Epithelial cell of esophagus (primary cell): ENCODE measurements at regions not wholly inside any gene's neighbourhood (a gene's known extent, or its start where the extent isn't known, plus 50 kb on each side); places are given as distances from the start of the nearest gene placed in this dataset.

Source experiments
- DNase-seq: peaks from one replicate; pipeline ENCODE4 v3.0.0; 2010; ENCODE audit warnings: low read depth
- H3K4me3 ChIP-seq: 2 replicates; pipeline ENCODE4 v1.5.1; 2011; ENCODE audit warnings: mild to moderate bottlenecking, low read length, control low read depth
- CTCF ChIP-seq: IDR thresholded peaks from 2 replicates; pipeline ENCODE4 v1.5.1; 2011; ENCODE audit warnings: low read depth, mild to moderate bottlenecking, low read length, control low read depth, inconsistent platforms; ENCODE audit not compliant: insufficient read depth; ENCODE audit errors: missing control alignments

GRCh38 chr10:111440501-111440900, 363.7 kb downstream of the ADRA2A start:
- no peak for TF ChIP-seq CTCF
- no peak for DNase-seq
- no peak overlapping the region for H3K4me3 ChIP-seq

GRCh38 chr10:111445667-111446066, 368.8 kb downstream of the ADRA2A start:
- no peak overlapping the region for H3K4me3 ChIP-seq
- no peak for TF ChIP-seq CTCF
- no peak for DNase-seq

- no peak for TF ChIP-seq CTCF
- no peak for DNase-seq
- H3K4me3 ChIP-seq: no peak overlapping the region
Measured at GRCh38 chr10:111446966-111447365, 370.1 kb downstream of the ADRA2A start.

GRCh38 chr10:111452153-111452552, 375.3 kb downstream of the ADRA2A start:
- TF ChIP-seq CTCF: no peak
- no peak overlapping the region for H3K4me3 ChIP-seq
- no peak for DNase-seq

GRCh38 chr10:111455776-111456426, 379.1 kb downstream of the ADRA2A start:
- DNase-seq: no peak
- H3K4me3 ChIP-seq: no peak overlapping the region
- no peak for TF ChIP-seq CTCF

- no peak overlapping the region for H3K4me3 ChIP-seq
- DNase-seq: no peak
- no peak for TF ChIP-seq CTCF
Measured at GRCh38 chr10:111458256-111458655, 381.4 kb downstream of the ADRA2A start.

- TF ChIP-seq CTCF: no peak
- no peak for DNase-seq
- no peak overlapping the region for H3K4me3 ChIP-seq
Measured at GRCh38 chr10:111459967-111460366, 383.1 kb downstream of the ADRA2A start.
